SH-SY5Y (cell line): ENCODE measurements at regions not wholly inside any gene's neighbourhood (a gene's known extent, or its start where the extent isn't known, plus 50 kb on each side); places are given as distances from the start of the nearest gene placed in this dataset.

Experiments
- GATA2 ChIP-seq: IDR thresholded peaks from 2 replicates; pipeline ENCODE4 v1.6.1; 2011; ENCODE audit warnings: mild to moderate bottlenecking, low read depth, low read length
- GATA3 ChIP-seq: IDR thresholded peaks from 2 replicates; pipeline ENCODE4 v1.6.1; 2011; ENCODE audit warnings: low read depth, mild to moderate bottlenecking, low read length, moderate library complexity

DNA sequence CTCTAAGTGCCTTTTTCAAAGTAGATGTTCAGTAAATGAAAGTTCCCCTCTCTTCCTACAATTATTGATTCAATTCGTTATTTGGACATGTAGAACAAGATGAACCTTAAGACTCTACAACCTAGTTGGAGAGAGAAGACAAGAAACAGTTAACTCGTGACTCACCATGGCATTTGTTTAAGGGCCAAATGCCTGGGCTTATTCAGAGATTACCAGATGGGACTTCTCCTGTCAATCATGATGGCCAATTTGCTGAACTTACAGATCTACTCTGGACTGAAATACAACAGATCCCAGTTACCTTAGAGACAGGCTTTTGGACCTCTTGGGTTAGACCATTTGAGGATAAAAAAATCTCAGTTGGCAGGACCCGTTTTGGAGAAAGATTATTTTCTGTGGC, 93.5 kb downstream of the C1orf94 start:
- no peak for TF ChIP-seq GATA3
- no peak for TF ChIP-seq GATA2
